ENCODE measurements at regions not wholly inside any gene's neighbourhood (a gene's known extent, or its start where the extent isn't known, plus 50 kb on each side); places are given as distances from the start of the nearest gene placed in this dataset.
A peak's percentile ranks its signal among the peaks of the same experiment; 100 is the strongest.
"Not testable (repeated sequence)": the region's sequence is repeated elsewhere in the genome, so short reads cannot be mapped to it uniquely, and the experiment has no call there.

DNA sequence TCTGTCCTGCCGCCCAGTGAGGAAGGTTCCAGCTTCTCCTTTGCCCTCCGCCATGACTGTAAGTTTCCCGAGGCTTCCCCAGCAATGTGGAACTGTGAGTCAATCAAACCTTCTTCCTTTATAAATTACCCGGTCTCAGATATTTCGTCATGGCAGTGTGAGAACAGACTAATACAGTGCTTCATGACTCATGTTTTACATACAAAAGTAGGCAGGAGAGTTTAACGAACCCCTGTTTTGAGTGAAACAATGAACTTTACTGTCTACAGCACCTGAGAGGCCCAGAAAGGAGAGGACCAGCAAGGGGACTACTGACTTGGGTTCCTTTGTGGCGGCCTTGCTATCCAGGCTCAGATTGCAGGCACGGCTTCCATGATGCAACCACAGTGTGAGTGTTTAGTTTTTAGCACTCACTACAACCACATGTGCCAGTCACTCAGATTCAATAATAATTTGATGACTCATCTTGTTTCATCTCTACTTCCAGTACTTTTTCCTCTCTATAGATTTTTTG, 139.1 kb upstream of the CLINT1 start:
- DNase-seq, result peak; percentile 89 to 96 (median 96)

GRCh38 chr5:157994906-157995519, 136.1 kb upstream of the CLINT1 start:
- peak; percentile 62 to 76 (median 76) for DNase-seq

DNA sequence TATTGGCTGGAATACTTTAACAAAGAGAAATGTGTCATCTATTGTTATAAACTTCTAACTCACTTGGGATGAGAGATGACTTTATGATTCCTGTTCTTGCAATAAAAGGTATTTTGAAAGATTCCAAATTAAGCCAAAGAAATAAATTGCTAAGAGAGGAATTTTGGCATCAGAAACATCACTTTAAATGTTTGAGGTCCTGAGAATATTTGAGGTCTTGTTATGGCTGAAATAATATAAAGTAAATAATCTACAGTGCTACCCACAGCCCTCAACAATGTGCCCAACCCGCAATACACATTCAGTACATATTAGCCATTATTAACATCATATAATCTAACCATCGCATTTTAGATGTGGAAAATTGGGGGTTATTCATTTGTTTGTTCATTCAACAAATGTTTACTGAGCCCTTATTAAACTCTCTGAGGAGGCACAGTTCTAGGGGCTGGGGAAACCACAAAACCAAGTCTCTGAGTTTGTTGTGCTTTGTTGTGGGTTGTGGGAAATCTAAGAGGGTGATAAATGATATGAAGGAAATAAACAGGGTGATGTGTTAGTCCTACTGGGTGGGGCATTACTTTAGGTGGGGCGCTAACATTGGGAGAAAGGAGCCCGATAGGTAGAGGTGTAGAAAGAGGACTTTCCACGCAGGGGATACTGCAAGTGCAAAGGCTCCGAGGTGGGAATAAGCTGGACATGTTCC, 135.2 kb upstream of the CLINT1 start:
- DNase-seq, result no peak

- DNase-seq, result peak; percentile 20 to 29 (median 26)
These were observed 134.3 kb upstream of the CLINT1 start for GRCh38 chr5:157993201-157993600.

GRCh38 chr5:157990583-157991181, 131.7 kb upstream of the CLINT1 start:
- DNase-seq, result no peak

GRCh38 chr5:157989296-157989695, 130.4 kb upstream of the CLINT1 start:
- no peak for DNase-seq

DNA sequence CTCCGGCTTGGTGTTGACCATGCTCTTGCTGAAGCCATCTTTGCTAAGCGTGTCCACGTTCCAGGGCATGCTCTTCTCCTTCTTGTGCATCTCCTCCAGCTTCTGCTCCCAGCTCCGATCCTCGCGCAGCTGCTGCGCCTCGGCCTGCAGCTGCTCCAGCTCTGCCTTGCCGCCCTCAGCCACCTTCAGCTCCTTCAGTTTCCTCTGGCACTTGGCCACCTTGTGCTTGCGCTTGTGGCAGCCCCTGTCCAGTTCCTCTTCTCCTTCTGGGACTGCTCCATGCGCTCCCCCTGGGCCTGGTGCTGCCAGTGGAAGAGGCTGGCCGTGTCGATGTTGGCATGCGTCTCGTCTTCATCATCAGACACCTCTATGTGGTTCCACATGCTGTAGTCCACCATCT, 128.3 kb upstream of the CLINT1 start:
- no peak for DNase-seq

DNA sequence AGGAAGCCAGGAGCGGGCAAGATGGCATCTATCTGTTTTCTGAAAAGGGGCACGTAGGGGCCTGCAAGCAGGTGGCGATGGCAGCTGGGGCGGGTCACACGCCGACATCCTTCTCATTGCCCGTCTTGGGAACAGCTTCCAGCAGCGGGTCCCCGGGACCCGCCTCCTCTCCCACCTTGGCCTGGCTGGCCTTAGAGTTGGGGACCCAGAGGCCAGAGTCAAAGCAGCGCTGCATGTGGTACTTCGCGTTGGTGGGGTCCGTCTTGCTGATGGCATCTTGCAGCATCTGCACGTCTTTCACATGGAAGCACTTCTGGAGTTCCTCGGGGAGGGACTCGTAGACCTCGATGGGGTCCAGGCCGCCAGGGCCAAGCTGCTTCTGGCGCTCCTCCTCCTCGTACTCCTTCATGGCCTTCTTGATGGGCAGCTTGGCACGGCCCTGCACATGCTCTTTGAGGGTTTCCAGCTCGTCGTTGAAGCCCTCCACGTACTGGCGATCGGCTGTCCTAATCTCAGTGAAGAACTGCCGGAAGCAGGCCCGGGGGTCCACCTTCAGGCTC, 127.6 kb upstream of the CLINT1 start:
- DNase-seq, result no peak

DNA sequence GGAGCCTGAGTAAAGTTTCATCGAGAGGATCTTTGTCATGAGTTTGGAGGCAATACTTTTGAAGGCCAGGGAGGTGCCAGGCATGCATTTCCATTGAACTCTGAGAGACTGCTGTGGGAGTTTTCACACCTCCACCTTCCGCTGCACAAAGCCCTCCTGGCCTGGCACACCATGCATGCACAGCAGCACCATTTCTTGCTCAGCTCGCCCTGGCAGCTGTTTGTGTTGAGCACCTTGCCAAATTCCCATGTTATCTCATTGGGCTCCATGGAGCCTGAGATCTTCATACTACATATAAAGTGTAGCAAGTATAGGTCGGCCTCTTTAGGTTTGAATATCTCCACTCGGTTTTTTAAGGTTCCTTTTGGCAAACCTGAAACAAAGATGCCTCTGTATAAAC, 125.7 kb upstream of the CLINT1 start:
- no peak for DNase-seq

DNA sequence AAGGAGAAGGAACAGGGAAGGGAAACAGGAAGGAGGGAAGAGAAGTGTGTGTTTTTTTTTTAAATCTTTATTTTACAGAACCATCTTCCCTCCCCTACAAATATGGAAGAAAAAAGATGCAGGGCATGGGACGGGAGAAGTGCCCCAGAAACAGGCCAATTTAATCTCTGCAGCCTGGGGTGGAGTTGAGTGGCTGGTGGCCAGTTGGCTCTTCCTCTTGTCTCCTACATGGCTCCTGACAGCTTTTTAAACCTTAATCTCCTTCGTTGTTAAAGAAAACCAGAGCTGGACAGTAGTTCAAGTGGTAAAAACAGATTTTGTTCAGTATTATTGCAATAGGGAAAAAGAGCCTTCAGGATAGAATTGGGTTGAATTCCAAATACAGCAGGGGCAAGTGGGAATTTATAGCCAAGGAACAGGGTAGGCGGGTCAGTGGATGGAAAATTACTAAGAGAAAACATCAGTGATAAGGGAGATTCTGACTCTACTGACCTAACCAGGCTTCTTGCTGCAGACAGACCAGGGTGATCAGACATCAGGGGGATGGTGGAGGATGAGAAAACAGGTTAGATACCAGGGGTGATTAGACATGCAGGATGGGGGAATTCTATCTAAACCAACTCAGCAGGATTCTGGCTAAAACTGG, 125.1 kb upstream of the CLINT1 start:
- no peak for DNase-seq

DNA sequence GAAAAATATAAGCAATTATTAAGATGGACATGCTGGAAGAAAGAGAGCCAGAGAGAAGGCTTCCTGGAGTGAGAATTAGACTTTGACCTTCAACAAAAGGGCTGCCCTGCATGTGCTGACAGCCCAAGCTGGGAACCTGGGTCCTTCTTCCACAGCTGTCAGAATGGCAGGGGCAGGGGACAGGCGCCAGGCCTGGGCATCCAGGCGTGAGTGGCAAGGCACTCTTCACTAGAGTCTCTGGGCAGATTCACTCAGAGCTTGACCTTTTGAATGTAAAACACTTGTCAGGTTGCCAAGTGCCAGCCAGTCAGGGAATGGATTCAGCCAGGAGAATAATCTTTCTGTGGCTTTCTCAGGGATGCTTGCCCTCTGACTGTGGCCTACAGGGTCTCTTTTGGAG, 119.1 kb upstream of the CLINT1 start:
- no peak for DNase-seq

DNA sequence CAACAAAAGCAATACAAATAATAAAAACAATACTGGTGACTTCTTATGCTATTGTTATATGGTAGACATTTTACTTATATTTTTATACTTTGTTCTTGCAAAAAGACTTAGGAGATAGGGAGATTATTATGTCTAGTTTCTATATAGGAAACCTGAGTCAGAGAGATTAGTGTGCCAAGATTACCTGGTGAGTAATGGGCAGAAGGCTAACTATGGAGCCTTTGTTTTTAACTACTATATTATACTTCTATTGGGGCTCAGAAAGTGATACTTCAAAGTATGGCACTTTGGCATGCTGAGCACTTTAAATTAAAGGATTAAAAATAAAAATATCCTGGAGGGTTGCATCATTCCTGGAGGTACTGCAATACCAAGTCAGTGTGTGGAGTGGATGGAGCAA, 117.5 kb upstream of the CLINT1 start:
- no peak for DNase-seq

GRCh38 chr5:157972579-157972978, 113.6 kb upstream of the CLINT1 start:
- no peak for DNase-seq

DNA sequence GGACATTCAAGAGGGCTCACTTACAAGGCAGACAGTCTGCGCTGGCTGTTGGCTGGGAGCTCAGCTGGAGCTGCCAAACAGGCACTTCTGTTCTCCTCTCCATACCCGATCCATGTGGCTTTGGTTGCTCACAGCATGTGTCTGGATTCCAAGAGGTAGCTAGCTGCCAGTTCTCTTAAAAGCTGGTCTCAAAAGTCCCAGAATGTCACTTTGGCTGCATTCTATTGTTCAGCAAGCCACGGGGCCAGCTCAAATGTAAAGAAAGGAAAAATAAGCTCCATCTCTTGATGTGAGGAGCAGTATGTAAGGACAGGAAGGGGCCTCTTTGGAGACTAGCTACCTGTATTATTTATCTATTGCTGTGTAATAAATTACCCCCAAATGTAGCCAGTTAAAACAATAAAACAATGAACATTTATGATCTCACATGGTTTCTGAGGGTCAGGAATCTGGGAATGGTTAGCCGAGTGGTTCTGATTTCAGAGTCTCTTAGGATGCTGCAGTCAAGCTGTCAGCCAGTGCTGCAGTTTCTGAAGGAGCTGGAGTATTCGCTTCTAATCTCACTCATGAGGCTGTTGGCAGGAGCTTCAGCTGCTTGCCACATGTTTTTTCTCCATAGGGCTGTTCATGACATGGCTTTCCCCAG, 112.7 kb upstream of the CLINT1 start:
- no peak for DNase-seq

DNA sequence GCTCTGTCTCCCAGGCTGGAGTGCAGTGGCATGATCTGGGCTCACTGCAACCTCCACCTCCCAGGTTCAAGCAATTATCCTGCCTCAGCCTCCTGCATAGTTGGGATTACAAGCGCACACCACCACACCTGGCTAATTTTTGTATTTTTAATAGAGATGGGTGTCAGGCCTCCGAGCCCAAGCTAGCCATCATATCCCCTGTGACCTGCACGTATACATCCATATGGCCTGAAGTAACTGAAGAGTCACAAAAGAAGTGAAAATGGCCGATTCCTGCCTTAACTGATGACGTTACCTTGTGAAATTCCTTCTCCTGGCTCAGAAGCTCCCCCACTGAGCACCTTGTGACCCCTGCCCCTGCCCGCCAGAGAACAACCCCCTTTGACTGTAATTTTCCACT, 109.6 kb upstream of the CLINT1 start:
- not testable (repeated sequence) for DNase-seq

DNA sequence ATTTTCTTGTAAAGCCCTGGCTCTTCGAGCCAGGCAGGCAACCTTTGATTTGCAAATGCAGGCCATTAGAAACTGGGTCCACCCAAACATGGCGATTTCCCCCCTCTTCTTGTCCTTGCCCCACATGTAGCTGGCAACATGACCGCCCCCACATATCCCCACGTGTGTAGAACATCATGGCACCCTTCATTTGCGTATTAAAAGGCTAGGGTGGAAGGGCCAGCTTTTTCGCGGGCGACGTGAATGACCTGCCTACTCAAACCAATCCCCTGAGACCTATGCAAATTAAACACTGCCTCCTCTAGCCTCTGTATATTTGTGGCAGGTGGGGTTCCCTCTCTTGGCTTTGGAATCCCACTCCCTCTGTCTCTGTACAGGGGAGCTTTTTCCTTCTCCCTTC, 107.0 kb upstream of the CLINT1 start:
- DNase-seq, result no peak

DNA sequence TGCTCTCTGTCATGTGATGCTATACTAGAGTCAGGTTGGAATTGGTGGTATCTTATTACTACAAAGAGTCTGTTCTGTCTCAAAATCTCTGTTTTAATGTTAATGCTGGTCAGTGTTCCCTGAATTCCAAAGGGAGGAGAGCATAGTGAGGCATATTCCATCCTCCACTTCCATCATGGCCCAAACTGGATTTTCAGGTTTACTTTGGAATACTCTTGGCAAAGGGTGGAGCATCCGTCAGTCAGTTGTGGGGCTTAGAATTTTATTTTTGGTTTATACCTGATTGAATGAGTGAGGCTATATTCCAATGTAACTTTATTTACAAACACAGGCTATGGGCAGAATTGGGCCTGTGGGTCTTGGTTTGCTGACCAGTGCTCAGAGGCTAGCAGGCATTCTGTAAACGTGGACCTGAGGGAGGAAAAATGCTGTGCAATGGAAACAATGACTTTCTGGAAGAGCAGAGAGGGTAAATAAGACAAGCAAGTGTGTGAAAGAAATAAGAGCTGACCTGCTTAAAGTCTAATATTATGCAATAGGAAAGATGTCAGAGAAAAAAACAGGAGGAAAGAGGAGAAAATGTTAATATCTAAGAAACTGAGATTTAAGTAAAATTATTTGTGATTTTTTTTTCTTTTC, 106.2 kb upstream of the CLINT1 start:
- no peak for DNase-seq

GRCh38 chr5:157963761-157964160, 104.8 kb upstream of the CLINT1 start:
- DNase-seq, result peak in 2 of 3 donors; percentile 1 to 50

GRCh38 chr5:157963244-157963643, 104.3 kb upstream of the CLINT1 start:
- no peak for DNase-seq

DNA sequence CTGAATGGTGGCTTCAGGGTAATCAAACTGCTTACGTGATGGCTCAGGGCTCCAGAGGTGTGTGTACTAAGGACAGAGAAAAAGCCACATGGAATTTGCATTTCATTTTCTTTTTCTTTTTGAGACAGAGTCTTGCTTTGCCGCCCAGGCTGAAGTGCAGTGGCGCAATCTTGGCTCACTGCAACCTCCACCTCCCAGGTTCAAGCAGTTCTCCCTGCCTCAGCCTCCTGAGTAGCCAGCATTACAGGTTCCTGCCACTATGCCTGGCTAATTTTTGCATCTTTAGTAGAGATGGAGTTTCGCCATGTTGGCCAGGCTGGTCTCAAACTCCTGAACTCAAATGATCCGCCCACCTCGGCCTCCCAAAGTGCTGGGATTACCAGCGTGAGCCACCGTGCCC, 103.7 kb upstream of the CLINT1 start:
- DNase-seq, result not testable (repeated sequence)

GRCh38 chr5:157961896-157962590, 103.1 kb upstream of the CLINT1 start:
- no peak for DNase-seq

DNA sequence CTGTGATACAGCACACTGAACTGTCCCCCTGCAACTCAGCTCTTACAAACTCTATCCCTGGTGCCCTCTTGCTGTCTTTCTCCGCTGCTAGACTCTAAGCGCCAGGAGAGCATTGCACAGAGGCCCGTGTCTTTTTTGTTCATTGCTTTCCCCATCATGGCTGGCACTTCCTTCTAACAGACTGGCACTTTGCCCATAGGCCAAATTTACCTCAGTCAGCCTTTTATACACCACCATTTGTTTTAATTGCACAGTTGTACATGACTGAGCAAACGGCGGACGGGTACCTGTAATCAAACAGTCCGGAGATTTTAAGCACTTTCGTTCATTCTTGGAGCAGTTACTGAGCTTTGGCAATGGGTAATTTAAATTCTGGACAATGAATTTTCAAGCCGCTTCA, 102.2 kb upstream of the CLINT1 start:
- no peak for DNase-seq

Data from suppressor macrophage treated with lipopolysaccharide for 1 hour (primary cell).